GM23338 (cell line): ENCODE measurements at regions not wholly inside any gene's neighbourhood (a gene's known extent, or its start where the extent isn't known, plus 50 kb on each side); places are given as distances from the start of the nearest gene placed in this dataset.

Experiments
- CREB1 ChIP-seq: fragments of 250-450 bp; sonication (Bioruptor Pico); IDR thresholded peaks from 2 replicates; pipeline ENCODE4 v1.5.0; 2020; ENCODE audit warnings: low read depth, mild to moderate bottlenecking, moderate library complexity
- CTCF ChIP-seq, 2 experiments: fragments of 200-600 bp in 1 of 2; sonication (generic) in 1 of 2; conservative IDR thresholded peaks; 2 replicates each; pipeline versions ENCODE4 v1.5.1 to v1.6.1; 2016 to 2017; ENCODE audit warnings: antibody characterized with exemption in 2 of 2, low read depth in 2 of 2, mild to moderate bottlenecking in 2 of 2, moderate library complexity in 1 of 2
- ETS1 ChIP-seq: IDR thresholded peaks from 2 replicates; pipeline ENCODE4 v1.6.1; 2016; ENCODE audit warnings: antibody characterized with exemption
- EZH2 ChIP-seq: fragments of 200-600 bp; sonication (generic); IDR thresholded peaks from one replicate; pipeline ENCODE4 v1.8.0; 2017; ENCODE audit warnings: antibody characterized with exemption, mild to moderate bottlenecking, low read depth; ENCODE audit not compliant: unreplicated experiment
- EZH2phosphoT487 ChIP-seq: fragments of 200-600 bp; sonication (generic); IDR thresholded peaks from one replicate; pipeline ENCODE4 v1.8.1; 2018; ENCODE audit warnings: antibody characterized with exemption; ENCODE audit not compliant: unreplicated experiment
- JUNB ChIP-seq: IDR thresholded peaks from one replicate; pipeline ENCODE4 v1.6.1; 2016; ENCODE audit warnings: antibody characterized with exemption; ENCODE audit not compliant: unreplicated experiment
- NANOG ChIP-seq: IDR thresholded peaks from 2 replicates; pipeline ENCODE4 v1.6.1; 2016; ENCODE audit warnings: antibody characterized with exemption, borderline replicate concordance
- POLR2AphosphoS5 ChIP-seq: IDR thresholded peaks from 2 replicates; pipeline ENCODE4 v1.6.1; 2016; ENCODE audit warnings: antibody characterized with exemption, low read depth
- REST ChIP-seq: IDR thresholded peaks from one replicate; pipeline ENCODE4 v1.6.1; 2018; ENCODE audit warnings: antibody characterized with exemption; ENCODE audit not compliant: unreplicated experiment
- STAT1 ChIP-seq: IDR thresholded peaks from one replicate; pipeline ENCODE4 v1.6.1; 2016; ENCODE audit warnings: antibody characterized with exemption; ENCODE audit not compliant: unreplicated experiment
- ZNF114 ChIP-seq: fragments of 250-450 bp; sonication (Bioruptor Pico); IDR thresholded peaks from 2 replicates; pipeline ENCODE4 v1.5.0; 2020; ENCODE audit warnings: mild to moderate bottlenecking, moderate library complexity
- ZNF331 ChIP-seq: fragments of 250-450 bp; sonication (Bioruptor Pico); IDR thresholded peaks from 2 replicates; pipeline ENCODE4 v1.5.0; 2020; ENCODE audit warnings: low read depth, mild to moderate bottlenecking, moderate library complexity
- ZNF462 ChIP-seq: fragments of 250-450 bp; sonication (Bioruptor Pico); IDR thresholded peaks from 2 replicates; pipeline ENCODE4 v1.5.0; 2020; ENCODE audit warnings: mild to moderate bottlenecking, moderate library complexity

GRCh38 chr5:125890511-125890931 lies 532.7 kb upstream of the GRAMD2B start:
- TF ChIP-seq EZH2phosphoT487 (no peak), EZH2 (no peak), CTCF (conservative IDR thresholded peaks at IDR 0.05; ENCODE audit: low read depth in 2 of 2) (no peak), ZNF331 (CRISPR knock-in tag) (no peak), POLR2AphosphoS5 (no peak), NANOG (no peak), CREB1 (CRISPR knock-in tag) (no peak), JUNB (no peak), ZNF114 (CRISPR knock-in tag) (no peak), ETS1 (no peak), REST (no peak), ZNF462 (CRISPR knock-in tag) (no peak), STAT1 (no peak)
